RPMI8226 (cell line): ENCODE measurements at regions not wholly inside any gene's neighbourhood (a gene's known extent, or its start where the extent isn't known, plus 50 kb on each side); places are given as distances from the start of the nearest gene placed in this dataset.
"Not testable (repeated sequence)": the region's sequence is repeated elsewhere in the genome, so short reads cannot be mapped to it uniquely, and the experiment has no call there.

Experiments used
- DNase-seq: peaks from one replicate; pipeline ENCODE4 v3.0.0-alpha.2; 2015

DNA sequence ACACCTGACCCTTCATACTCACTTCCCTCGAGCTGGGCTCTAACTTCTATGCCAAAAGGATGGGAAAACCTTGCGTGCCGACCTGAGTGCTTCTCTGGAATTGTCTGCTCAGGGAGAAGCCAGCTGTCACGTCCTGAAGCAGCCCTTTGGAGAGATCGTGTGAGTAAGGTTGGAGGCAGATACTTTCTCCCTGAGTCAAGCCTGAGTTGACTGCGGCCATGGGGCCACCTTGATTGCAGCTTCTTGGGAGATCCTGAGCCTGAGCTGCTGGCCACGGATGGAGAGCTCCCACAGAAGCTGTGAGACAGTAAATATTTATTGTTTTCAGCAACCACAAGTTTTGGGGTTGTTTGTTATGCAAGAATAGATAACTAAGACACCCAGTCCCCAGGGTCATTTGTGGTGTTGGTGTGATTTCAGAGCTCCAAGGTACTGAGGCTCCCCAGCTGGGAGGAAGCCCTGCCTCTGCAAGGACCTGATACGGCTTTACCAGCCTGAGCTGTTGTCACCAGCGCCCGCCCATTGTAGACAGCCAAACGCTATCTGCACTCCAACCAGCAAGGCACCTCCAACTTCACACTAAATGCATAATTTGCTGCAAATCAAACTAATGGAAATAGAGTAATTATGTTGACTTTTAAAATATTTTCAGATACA, 531.6 kb downstream of the PTPRU start:
- DNase-seq = no peak

DNA sequence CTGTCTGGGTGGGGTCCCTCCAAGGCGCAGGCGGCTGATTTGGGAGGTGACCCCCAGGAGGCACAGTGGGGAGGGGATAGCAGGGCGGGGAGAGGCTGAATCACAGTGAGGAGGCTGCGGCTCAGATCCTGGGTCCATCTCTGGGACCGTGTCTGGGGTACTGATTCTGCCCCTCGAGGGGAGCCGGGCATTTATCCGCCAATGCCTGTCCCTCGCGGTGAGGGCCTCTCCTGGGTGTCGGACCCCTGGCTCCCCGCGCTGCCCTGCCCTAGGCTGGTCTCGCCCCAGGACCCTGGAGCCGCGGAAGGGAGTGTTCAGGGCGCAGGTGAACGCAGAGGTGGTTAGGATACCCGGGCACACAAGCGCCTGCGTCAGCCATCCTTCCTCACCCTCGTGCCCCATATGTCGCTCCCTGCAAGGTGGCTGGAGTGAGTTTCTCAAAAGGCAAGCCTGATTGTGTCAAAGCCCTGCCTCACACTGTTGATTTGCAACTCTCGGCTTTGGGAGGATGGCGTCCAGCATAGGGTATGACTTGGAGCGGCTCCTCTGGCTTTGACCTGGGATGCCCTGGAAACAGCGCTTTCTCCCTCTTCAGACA, 530.9 kb downstream of the PTPRU start:
- DNase-seq = no peak

GRCh38 chr1:29762635-29763034, 526.3 kb downstream of the PTPRU start:
- DNase-seq = no peak

GRCh38 chr1:29761159-29761928, 525.0 kb downstream of the PTPRU start:
- no peak for DNase-seq

- DNase-seq = no peak
These were observed 523.8 kb downstream of the PTPRU start for GRCh38 chr1:29760067-29760564.

DNA sequence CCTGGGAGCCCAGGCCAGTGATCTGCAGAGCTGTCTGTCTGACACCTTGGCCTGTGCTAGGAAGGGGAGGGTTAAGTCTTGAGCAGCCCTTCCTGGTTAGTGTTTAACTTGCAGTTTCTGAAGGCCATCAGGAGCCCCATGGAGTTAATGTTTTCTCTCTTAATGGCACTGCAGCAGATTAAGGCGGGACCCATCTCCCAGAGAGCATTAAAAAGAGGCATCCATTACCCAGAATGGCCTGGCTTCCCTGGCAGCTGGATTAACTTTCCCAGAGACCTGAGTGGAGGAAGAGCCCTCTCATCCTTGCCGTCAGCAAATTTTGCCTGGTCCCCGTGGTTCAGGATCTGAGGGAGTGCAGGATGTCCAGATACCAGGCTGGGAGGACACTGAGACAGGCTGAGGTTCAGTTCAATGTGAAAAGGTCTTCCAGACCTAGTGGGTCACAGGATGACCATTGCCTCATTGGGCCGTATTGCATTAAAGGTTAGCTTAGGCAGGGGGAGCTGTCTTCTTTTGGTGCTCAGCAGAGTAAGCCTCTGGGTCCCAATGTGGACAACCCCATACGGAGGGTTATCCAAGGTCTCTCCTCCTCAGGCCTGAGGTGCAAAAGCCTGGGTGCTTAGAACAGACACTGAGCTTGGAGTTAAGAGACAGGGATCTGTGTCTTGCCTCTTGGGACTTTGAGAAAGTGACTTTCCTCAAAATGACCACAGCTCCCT, 522.6 kb downstream of the PTPRU start:
- DNase-seq = peak; percentile 14

DNA sequence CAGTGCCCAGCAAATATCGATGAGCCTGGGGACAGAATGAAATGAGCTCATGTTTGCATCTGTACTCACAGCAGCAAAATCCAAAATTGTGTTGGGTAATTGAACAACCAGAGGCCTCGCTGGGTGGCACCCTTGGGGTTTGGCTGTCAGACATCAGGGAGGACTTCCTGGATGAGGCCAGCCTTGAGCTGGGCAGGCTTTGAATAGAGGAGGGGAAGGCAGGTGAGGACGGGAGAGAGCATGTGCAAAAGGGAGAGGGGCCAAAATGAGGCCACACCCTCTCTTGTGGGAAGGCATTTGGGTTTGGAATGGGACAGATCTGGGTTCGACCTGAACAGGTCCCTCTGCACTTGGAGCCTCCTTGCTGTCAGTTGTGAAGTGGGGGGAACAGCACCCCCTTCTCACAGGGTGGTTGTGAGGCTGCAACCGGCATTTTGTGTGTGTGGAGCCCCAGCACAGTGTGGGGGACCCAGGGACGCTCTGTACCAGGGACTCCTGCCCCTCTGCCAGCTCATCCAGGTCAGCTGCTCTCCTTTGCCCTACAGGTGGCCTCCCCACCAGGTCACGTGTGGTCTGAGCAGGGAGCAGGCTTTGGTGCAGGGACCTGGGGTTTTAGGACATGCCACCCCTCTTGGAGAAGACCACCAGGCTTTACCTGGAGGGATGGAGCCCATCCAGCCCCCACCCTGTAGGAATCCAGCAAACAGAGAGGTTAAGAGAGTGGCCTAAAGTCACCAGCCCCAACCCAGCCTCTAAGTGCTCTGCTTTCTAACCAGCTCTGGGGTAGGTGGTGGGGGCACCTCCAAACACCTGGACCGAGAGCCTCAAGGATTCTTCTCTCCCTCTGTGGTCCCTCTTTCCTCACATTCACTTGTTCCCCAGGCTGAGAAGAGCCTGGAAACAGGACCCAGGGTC, 521.8 kb downstream of the PTPRU start:
- no peak for DNase-seq

- no peak for DNase-seq
These were observed 520.8 kb downstream of the PTPRU start for GRCh38 chr1:29756901-29757725.

- DNase-seq = no peak
These were observed 520.2 kb downstream of the PTPRU start for GRCh38 chr1:29756498-29756897.

DNA sequence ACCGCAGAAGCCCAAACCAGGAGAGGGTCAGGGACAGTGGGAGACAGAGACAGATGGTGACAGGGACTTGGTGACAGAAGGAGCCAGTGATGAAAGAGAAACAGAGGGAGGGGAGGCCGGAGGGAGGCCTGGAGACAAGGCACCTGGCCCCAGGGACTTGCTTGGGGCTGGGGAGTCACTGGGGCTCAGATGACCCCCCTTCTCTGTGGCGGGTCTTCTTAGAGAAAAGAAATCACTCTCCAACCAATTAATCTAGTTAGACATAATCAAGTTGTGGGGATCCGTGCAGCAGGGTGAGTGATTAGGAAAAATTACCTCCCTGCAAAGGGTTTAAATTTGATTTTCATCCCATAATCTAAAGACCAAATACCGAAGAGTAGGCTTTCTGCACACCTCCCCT, 519.8 kb downstream of the PTPRU start:
- no peak for DNase-seq

- not testable (repeated sequence) for DNase-seq
These were observed 519.2 kb downstream of the PTPRU start for GRCh38 chr1:29755412-29756015.

GRCh38 chr1:29754573-29755375, 518.5 kb downstream of the PTPRU start:
- no peak for DNase-seq

GRCh38 chr1:29753771-29754572, 517.6 kb downstream of the PTPRU start:
- DNase-seq = no peak

DNA sequence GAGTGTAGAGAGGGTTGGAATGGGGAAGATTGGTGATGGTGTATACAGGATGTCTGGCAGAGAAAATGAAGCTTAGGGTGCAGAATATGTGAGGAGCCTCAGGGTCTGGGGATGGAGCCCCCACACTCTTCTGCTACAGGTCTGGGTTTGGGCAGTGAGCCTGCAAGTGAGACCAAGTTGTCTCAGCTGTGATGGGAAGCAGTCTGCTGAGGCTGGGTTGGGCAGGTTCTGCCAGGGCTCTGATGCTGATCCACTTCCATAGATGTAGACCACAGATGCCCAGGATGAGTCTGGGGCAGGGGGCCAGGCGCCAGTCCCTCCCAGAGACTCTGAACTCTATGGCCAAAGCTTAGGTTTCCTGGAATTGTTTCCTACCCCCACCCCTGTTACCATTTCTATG, 516.9 kb downstream of the PTPRU start:
- DNase-seq = no peak

DNA sequence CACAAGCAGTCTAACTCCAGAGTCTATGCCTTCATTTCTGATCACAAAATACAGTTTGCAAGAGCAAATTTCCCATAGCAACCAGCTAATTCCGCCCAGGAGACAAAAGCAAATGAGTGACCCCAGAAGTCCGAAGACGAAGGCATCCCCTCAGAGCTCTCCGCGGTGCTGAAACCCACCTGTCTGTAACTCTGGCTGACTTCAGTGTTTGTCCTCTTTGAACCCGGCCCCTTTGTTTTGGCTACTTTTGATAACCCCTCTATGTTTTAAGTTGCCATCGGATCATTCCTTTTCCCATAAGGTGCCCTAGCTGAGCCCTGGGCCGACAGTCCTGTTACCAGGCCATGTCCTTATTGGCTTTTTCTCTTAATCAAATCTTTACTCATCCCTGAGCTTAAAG, 515.8 kb downstream of the PTPRU start:
- peak; percentile 15 for DNase-seq

DNA sequence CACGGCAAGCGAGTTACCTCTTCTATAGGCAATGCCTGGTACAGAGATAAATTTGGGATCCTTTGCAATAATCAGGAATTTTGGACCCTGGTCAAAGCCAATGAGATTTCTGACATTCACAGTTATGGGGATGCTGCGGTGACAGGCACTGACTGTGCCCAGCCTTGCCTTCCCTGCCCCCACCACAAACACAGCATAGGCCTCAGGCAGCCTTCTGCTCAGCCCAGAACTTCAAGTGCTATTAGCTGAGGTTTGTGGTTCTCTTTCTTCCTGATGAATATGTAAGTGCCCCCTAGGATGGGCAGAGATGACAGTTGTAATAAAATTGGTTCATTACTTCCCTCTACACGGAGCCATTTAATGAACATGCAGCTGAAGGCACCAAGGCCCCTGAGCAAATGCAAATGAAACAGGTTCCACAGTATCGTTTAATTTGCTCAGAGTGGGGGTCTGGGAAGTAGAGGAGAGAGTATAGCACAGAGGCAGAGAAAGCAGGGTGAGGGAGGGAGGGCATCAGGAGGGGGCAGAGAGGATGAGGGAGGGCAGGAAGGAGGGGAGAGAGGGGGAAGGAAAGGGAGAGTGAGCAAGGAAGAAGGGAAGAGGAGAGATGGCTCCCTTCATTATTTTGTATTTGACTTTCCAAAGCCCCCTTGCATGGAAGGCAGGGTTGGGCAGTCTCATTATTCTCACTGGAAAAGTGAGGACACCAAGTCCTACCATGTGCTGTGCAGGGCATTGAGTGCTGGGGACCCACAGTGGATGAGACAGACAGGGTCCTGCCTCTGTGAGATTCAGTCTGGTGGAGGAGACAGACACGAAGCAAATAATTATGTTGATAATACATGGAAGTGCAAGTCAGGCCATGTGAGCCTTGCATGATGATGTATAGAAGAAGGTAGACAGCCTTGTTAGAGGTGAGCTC, 513.0 kb downstream of the PTPRU start:
- DNase-seq = no peak

GRCh38 chr1:29747196-29747595, 510.9 kb downstream of the PTPRU start:
- no peak for DNase-seq

GRCh38 chr1:29746076-29746665, 509.8 kb downstream of the PTPRU start:
- no peak for DNase-seq
